IMR-90 (cell line): ENCODE measurements at regions not wholly inside any gene's neighbourhood (a gene's known extent, or its start where the extent isn't known, plus 50 kb on each side); places are given as distances from the start of the nearest gene placed in this dataset.

ENCODE experiments used
- BHLHE40 ChIP-seq: fragments of 150-350 bp; IDR thresholded peaks from 2 replicates; pipeline ENCODE4 v1.6.1; 2016; ENCODE audit warnings: mild to moderate bottlenecking, low read depth, low read length
- CEBPB ChIP-seq: IDR thresholded peaks from 2 replicates; pipeline ENCODE4 v1.6.1; 2012; ENCODE audit warnings: low read depth, low read length, improper control_type of control experiment
- POLR2A ChIP-seq: IDR thresholded peaks from 2 replicates; pipeline ENCODE4 v1.6.1; 2012; ENCODE audit warnings: mild to moderate bottlenecking, low read depth, low read length
- RFX5 ChIP-seq: IDR thresholded peaks from 2 replicates; pipeline ENCODE4 v1.8.0; 2012; ENCODE audit warnings: low read depth, mild to moderate bottlenecking, low read length, moderate library complexity
- TF ChIP-seq, protein P1 (sequence below): conservative IDR thresholded peaks from 2 replicates; pipeline ENCODE4 v1.5.1; 2012; ENCODE audit warnings: mild to moderate bottlenecking, low read depth, low read length, improper control_type of control experiment

GRCh38 chr5:153429761-153430380, 60.6 kb upstream of the GRIA1 start:
- TF ChIP-seq, protein P1, sequence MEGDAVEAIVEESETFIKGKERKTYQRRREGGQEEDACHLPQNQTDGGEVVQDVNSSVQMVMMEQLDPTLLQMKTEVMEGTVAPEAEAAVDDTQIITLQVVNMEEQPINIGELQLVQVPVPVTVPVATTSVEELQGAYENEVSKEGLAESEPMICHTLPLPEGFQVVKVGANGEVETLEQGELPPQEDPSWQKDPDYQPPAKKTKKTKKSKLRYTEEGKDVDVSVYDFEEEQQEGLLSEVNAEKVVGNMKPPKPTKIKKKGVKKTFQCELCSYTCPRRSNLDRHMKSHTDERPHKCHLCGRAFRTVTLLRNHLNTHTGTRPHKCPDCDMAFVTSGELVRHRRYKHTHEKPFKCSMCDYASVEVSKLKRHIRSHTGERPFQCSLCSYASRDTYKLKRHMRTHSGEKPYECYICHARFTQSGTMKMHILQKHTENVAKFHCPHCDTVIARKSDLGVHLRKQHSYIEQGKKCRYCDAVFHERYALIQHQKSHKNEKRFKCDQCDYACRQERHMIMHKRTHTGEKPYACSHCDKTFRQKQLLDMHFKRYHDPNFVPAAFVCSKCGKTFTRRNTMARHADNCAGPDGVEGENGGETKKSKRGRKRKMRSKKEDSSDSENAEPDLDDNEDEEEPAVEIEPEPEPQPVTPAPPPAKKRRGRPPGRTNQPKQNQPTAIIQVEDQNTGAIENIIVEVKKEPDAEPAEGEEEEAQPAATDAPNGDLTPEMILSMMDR, result no peak
- TF ChIP-seq CEBPB, result 0 out of 2 replicates have a peak, but pooled peaks have one; percentile 17
- TF ChIP-seq RFX5, result no peak
- TF ChIP-seq BHLHE40, result no peak
- no peak for TF ChIP-seq POLR2A
